ENCODE measurements at regions not wholly inside any gene's neighbourhood (a gene's known extent, or its start where the extent isn't known, plus 50 kb on each side); places are given as distances from the start of the nearest gene placed in this dataset.
"Not testable (repeated sequence)": the region's sequence is repeated elsewhere in the genome, so short reads cannot be mapped to it uniquely, and the experiment has no call there.

DNA sequence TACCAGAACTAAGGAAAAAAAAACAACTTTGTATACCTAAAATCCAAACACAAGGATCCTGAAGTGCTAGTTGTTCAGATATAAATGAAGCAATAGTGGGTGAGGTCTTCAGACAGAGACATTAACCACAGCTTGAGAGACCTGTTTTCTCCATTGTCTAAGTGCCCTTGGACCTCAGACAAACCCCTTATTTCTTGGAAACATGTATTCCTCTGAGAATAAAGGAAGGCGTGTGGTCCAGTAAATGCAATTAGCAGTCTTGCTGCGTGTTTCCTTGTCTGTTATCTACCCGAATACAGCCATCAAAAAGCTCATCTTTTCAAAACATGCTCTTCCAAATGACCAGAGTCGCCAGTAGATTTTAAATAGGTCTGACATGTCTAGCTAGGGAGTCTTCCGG lies 291.1 kb upstream of the NFIA start:
- DNase-seq = no peak

DNA sequence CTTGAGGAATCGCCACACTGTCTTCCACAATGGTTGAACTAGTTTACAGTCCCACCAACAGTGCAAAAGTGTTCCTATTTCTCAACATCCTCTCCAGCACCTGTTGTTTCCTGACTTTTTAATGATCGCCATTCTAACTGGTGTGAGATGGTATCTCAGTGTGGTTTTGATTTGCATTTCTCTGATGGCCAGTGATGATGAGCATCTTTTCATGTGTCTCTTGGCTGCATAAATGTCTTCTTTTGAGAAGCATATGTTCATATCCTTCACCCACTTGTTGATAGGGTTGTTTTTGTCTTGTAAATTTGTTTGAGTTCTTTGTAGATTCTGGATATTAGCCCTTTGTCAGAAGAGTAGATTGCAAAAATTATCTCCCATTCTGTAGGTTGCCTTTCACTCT lies 309.3 kb upstream of the NFIA start:
- not testable (repeated sequence) for DNase-seq

GRCh38 chr1:60769082-60769481 lies 313.3 kb upstream of the NFIA start:
- DNase-seq = no peak

GRCh38 chr1:60765204-60765603 lies 317.2 kb upstream of the NFIA start:
- DNase-seq = peak; percentile 0

DNA sequence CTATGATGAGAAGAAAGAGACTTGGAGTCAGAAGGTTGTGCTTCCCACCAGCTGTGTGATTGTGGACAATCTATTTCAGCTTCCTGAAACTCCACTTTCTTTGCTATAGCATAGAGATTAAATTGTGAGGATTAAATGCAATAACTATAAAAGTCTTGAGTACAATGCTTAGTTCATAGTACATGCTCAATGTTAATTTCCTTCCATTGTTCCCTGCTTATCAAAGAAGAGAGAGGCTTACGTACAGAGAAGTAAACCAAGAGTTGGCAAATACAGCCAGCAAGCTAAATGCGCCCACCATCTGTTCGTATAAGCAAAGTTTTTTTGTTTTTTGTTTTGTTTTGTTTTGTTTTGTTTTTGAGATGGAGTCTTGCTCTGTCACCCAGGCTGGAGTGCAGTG lies 317.9 kb upstream of the NFIA start:
- DNase-seq = no peak

DNA sequence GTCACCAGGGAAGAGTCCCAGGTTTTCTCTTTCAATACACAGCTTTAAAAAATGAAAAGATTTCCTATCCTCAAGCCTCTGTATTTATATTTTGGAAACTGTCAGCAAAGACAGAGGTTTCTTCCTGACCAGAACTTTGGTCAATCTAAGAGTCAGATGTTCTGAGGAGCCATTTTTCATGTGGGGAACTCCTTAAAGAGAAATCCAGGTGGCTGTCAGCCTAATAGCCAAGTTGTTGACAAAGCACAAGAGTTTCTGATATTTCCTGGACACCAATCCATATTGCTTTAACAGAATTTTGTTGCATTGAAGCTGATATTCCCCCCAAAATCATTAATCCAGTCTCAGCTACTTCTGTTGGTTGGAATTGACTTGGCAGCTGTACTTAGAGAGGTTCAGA lies 318.6 kb upstream of the NFIA start:
- DNase-seq = no peak

GRCh38 chr1:60762911-60763310 lies 319.4 kb upstream of the NFIA start:
- no peak for DNase-seq

DNA sequence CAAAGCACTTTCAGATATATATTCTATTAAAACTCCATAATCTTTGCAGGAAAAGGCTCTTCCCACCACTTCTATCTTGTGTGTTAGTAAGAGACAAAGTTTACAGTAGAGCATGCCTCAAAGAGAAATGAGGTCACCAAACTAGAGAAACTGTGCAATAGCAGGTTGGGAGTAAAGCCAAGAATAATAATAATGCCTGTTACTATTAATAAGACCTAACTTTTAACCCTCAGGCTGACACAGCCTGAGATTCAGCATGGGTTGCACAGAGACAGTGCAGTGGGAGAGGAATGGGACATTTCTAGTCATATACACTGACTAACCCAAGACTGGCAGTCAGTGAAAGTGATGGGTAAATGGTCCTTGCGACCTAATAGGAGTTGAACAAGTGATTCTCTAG lies 320.2 kb upstream of the NFIA start:
- DNase-seq = no peak

DNA sequence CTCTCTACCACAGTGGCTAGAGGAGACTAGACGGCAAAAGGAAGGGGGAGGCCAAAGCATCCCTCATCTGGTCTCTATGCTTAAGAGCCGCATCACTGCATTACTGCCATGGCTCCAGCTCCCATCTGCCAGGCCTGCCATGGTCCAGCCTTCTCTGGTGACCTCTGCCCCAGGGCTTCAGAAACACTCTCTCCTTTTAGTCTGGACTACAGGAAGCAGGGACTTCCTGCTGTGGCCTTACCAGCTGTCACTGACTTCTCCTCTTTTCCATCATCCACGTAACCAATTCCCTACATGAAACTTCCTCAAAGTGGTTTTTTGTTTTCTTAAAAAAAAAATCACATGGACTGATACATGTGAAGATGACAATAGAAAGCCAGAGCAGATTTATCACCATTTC lies 323.1 kb upstream of the NFIA start:
- no peak for DNase-seq

DNA sequence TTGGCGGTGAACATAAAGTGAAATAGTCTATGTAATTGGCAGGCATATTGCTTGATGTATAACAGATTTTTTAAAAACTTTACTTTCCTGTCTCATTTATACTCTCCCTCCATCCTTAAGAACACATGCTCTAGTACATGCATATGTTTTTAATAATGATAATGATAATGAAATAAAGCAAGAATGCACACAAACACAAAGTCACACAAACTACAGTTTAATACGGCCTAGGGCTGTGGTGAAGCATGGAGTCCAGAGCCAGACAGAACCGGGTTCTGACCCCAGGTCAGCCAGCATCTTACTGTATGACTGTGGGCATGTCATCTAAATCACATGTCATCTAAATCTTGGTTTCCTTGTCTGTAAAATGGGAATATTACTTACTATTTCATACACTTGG lies 324.9 kb upstream of the NFIA start:
- no peak for DNase-seq

DNA sequence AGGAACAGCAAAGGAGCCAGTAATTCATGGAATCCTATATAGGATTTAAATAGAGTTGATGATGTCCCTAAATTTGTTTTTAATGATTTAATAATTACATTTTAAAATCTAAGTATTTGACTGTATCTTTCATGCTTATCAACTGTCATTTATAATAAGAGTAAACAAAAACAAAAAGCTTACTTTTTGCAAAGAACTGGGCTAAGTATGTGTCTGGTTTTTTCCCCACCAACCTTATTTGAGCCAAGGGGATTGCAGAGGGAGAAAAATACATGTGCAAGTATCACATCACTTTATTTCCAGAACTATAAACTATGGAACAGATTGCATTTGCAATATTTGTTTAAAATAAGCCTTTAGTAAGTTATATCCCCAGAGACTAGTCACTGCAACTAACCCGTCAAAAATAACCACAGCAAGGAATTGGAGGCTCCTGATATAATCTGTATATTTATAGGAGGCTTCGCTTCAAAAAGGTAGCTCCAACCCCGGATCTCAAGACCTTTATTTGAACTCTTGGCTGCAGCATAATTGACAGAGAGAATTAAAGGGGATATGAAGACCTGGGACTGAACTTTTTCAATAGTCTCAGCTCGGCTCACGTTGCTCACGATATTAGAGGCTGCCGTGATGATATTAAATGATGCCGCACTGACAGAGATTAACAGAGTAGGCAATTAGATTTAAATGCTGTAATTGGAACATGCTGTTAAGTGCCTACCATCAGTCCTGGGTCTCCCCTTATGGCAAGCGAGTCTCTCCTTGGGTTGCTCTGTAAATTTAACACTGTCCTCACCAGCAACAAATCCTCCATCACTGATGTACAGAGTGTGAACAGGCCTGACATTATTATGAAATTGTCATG lies 329.1 kb upstream of the NFIA start:
- DNase-seq = no peak

GRCh38 chr1:60751306-60751705 lies 331.1 kb upstream of the NFIA start:
- DNase-seq = no peak

- DNase-seq = no peak
Measured at GRCh38 chr1:60747353-60747752, 335.0 kb upstream of the NFIA start.

DNA sequence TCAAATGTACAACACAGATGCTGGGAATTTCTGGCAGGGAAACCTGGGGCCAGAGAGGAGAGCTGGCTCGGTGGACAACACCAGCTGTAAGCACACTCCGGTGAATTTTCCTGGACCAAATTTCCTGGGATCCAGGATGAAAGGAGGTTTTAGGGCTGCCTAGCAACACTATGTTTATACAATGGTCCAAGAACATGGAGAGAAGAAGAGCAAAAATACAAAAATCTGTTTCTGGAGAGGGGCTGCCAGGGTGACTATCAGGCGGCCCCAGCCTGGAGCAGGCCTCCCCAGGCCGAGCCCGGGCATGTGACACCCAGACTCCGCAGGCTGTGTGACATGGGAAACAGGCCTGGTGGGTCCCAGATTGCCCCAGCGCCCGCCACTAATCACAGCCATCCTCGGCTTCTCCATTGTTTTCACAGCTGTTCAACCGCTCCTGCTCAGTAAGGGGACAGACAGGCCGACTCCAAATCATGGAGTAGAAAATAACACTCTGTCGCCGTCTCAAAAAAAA lies 336.0 kb upstream of the NFIA start:
- no peak for DNase-seq

GRCh38 chr1:60745484-60745883 lies 336.9 kb upstream of the NFIA start:
- no peak for DNase-seq

DNA sequence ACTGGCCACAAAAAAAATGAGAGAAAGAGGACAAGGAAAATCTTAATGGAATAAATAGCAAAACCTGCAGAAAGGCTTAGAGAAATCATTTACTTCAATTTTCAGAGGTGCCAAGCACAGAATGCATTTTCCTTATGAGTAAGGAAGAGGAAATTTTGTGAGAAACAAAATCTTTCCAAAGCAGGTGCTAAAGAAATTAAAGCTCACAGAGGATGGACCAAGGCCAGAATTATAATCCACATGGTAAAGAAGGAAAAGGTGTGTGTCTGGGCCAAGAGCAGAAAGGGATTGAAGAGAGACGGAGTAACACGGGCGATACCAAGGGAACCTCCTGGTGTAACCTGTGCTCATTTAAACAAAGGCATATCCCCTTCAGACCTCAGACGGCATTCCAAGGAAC lies 340.0 kb upstream of the NFIA start:
- no peak for DNase-seq

- no peak for DNase-seq
Measured at GRCh38 chr1:60740154-60740553, 342.2 kb upstream of the NFIA start.

DNA sequence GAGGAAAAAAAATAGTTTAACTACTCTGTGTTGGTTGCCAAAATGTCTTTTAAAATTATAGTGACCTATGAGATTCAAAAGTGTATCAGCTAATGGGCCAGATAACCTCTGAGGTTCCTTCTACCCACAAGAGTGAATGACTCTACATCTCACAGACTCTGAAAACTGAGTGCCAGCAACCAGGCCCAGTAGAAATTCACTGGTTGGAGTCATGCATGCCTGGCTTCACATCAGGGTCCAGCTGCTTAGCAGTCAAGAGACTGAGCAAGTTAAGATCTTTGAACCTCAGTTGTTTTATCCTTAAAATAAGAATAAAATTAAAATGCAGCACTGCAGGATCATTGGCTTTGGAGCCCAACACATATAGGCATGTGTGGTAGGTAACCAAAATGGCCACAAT lies 342.6 kb upstream of the NFIA start:
- no peak for DNase-seq

GRCh38 chr1:60732977-60733401 lies 349.4 kb upstream of the NFIA start:
- no peak for DNase-seq

DNA sequence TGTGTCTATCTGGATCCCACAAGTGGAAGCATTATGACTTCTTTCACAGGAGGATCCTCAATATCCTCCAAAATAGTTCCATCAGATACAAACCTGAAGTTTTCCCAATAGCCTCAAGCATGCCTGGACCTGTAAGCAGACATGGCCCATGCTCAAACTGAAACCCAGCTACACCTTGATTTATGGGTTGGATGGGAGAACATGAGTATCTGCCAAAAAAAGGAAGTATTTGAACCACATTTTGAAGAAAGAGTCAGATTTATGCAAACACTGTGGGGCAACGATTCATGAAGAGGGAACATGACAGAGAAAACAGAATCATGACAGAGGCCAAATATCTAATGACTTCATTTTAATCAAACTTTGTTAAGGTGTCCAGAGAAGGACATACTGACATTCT lies 351.0 kb upstream of the NFIA start:
- DNase-seq = no peak

DNA sequence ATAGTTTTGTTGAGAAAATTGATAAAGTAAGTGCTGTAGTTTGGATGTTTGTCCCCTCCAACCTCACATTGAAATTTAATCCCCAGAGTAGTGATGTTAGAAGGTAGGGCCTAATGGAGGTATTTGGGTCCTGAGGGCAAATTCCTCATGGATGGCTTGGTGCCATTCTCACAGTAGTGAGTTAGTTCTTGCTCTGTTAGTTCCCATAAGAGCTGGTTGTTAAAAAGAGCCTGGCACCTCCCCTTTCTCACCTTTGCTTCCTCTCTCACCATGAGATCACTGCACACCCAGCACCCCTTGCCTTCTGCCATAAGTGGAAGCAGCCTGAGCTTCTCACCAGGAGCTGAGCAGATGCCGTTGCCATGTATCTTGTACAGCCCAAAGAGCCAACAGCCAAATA lies 354.8 kb upstream of the NFIA start:
- no peak for DNase-seq

- no peak for DNase-seq
Measured at GRCh38 chr1:60716472-60716871, 365.9 kb upstream of the NFIA start.

DNA sequence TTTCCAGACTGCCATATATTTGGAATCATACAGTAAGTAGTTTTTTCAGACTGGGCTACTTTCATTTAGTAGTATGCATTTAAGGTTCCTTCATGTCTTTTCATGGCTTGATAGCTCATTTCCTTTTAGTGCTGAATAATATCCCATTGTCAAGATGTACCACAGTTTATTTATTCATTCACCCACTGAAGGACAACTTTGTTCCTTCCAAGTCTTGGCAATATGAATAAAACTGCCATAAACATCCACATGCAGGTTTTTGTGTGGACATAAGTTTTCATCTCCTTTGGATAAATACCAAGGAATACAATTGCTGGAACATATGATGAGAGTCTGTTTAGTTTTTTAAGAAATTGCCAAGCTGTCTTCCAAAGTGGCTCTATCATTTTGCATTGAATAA lies 366.4 kb upstream of the NFIA start:
- DNase-seq = no peak

GRCh38 chr1:60709426-60709825 lies 372.9 kb upstream of the NFIA start:
- no peak for DNase-seq

DNA sequence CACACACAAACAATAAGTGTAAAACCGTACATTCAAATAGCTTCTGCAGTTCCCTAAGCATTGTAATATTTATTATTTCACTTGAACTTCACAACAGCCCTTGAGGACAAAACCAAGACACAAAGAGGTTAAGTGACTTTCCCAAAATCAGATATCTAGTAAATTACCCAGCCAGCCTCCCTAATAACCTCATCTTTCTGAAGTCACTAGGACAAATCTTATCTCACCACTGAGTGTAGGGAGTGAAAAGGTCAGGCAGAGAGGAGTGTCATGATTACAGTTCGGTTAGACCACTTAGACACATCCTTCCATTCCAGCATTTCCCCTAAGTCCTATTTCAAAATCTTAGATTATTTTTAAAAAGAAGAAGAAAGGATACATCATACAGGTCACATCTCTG lies 377.3 kb upstream of the NFIA start:
- no peak for DNase-seq
